Activated CD4-positive, alpha-beta T cell treated with anti-CD3 and anti-CD28 coated beads, Interleukin-10, Interleukin-2, amounts not matched to agents 100 ng/mL and 50 ng/mL, durations not matched to agents 16 hours and 8 hours (primary cell): ENCODE measurements at regions not wholly inside any gene's neighbourhood (a gene's known extent, or its start where the extent isn't known, plus 50 kb on each side); places are given as distances from the start of the nearest gene placed in this dataset.
A peak's percentile ranks its signal among the peaks of the same experiment; 100 is the strongest.

Experiments
- DNase-seq: peaks from one replicate; pipeline ENCODE4 v3.0.0-alpha.2; 2020

DNA sequence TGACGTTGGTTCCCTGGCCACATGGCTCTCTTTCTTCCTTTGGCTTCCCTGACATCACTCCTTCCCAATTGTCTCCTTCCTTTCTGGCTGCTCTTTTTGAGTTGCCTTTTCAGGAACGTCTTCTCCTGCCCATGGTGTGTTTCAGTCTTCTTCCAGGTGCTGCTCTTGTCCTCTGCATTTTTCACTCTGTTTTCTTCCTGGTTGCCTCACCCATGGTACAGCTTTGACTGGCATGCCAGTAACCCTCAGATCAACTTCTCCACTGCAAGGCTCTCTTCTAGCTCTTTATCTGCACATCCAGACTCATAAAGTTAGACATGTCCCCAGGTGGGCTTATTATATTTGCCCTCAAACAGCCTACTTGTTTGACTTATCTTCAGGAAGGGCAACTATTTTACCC is 91.0 kb upstream of the ANKH start:
- no peak for DNase-seq

DNA sequence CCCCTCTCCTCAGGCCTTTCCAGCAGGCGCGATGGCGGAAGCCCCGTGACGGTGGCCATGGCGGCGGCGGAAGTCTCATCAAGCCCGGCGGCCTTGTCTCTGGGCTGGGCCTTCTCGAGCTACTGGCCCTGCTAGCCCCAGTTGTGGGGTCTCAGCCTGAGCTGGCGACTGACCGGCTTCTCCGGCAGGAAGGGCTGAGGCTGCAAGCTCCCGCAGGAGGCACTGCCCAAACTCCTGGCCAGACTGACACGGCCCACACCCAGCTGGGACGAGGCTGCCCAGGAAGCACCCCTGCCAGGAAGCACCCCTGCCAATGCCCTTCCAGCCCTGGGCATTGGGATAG is 88.5 kb upstream of the ANKH start:
- DNase-seq, result no peak

DNA sequence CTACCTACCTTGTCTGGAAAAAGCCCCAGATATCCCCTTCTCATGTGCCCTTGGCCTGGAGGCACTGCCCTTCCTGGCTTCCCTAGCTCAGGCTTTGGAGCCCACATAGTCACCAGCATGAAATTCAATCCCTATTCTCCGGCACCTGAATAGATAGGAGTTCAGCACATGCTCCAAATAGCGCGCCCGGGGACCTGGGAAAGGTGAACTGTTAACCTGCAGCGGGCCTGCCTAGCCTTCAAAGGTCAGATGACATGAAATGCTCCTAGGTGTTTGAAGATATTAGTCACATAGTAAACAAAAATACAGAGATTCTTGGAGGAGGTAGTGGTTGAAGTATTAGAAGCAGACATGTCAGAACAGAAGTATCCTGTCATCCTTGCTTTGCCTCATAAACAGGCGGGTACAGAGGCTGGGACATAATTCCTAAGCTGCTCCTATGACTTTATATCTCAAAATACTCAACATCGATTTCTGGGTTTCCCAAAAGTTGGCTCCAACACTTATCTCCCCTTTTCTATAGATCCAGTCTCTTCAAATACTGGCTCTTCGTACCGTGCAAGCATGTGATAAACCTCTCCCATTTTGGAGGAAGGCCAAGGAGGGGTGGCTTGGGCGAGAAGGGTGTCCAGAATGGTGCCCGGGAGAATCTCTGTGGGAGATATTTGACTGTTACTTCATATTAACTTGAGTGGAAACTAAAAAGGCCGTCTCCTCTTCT is 88.0 kb upstream of the ANKH start:
- DNase-seq, result no peak

DNA sequence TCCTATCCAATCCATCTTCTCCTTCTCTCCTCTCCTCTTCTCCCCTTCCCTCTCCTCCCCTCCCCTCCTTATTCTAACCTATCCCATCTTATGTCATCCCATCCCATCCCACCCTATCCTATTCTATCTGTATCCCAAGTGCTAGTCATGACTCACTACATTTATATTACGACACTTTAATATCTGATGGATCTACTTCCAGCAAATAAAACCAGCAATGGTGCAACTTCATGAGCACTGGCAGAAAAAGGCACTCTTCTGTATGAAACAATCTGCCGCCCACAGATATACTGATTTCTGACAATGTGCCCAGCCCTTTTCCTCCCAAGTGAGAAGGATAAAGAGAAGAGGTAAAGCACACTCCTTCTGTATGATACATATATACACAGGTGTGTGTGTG is 86.6 kb upstream of the ANKH start:
- no peak for DNase-seq

DNA sequence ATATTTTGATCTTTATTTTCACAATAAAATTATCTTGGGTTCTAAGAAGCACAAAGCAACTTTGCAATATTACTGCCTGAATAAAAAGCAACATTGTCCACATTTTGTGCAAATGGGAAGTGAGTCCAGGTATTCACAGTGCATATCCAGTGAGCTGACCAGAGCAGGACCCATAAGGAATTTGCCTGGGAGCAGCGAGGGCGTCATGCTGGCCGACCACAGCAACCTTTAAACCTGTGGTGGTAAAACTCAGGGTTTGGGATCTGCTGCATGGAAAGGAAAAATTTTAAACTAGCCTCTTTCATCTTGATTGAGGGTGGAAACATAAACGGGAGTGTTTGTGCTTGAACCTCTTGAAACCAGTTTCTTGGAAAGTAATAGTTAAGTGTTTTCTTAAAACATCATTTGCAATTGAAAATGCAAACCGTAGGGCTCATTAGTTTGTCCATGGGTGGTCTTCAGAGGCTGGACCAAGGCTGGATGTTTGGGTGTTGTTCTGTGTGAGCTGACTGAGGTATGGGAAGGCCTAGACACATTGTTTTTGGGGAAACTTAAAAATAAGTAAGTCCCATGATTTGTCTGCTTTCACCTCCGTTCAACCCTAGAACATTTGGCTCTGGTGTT is 85.0 kb upstream of the ANKH start:
- no peak for DNase-seq

DNA sequence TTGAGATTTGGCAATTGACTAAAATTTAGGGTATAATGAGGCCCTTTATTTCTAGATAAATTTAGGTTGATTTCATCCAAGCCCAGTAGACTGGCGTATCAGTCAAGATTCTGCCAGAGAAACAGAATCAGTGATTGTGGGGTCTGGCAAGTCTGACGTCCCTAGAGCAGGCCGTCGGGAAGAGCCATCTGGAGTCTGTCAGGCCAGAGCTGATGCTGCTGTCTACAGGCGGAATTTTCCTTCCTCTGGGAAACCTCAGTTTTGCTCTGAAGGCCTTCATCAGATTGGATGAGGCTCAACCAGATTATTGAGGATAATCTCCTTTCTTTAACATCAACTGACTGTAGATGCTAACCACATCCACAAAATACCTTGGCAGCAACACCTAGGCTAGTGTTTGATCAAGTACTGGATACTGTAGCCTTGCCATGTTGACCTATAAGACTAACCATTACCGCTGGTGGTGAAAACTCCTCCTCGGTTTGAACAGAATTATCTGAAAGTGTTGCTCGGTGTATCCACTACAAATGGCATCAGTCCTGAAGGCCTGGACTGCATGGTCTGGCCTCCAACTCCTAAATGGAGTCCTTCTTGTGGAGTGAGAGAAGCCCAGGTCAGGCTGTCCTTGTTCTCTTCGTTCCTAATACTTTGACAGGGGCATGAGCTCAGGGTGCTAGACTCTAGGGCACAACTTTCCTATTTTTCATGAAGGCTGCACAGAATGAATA is 83.2 kb upstream of the ANKH start:
- DNase-seq, result no peak

DNA sequence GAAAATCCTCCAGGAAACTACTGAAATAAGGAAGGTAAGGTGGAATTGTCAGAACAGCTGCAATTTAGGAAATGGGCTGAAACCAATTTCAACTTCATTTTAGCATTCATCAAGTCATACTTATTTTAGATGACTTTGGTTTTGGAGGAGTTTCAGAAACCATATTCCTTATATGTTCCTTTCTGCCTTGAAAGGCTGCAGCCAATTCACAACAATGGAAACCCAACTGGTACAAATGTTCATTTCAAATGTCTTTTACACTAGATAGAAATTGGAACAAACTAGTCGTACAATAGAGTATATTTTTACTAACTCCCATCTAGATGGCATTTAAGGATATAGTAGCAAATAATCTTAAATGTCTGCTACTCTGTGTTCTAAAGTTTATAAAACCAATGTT is 82.6 kb upstream of the ANKH start:
- DNase-seq, result no peak

DNA sequence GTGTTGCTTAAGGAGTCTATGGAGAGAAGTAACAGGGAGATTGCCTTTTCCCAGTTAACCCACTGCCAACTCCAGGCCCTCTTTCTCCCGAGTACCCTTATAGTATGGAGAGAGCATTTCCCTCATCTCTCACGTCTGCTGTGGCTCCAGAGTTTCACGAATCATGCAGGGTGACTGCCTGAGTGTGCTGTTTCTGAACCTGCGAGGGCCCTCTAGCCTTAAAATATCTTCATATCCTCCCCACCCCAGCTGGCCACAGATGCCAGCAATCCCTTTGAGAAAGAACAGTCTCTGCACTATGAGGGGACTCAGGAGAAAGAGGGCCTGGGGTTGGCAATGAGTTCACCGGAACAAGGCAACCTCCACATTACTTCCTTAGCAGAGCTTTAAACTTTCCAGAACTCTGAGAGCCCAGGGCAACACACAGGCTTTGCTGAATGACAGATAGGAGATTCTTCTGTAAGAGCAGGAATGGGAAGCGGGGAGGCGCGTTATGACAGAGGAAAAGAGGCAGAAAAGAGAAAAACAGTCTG is 81.6 kb upstream of the ANKH start:
- no peak for DNase-seq

DNA sequence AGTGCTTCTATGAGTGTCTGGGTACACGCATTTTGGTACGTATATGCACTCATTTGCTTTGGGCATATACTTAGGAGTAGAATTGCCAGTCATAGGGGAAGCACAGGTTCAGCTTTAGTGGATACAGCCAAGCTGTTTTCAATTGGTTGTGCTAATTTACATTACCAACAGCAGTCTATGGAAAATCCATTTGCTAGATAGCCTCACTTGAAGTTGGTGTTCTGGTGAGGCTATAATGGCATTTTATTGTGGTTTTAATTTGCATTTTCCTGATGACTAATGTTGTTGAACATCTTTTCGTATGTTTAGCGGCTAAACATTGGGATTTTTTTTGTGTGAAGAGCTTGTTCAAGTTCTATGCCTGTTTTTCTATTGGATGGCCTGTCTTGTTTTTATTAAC is 76.8 kb upstream of the ANKH start:
- no peak for DNase-seq

DNA sequence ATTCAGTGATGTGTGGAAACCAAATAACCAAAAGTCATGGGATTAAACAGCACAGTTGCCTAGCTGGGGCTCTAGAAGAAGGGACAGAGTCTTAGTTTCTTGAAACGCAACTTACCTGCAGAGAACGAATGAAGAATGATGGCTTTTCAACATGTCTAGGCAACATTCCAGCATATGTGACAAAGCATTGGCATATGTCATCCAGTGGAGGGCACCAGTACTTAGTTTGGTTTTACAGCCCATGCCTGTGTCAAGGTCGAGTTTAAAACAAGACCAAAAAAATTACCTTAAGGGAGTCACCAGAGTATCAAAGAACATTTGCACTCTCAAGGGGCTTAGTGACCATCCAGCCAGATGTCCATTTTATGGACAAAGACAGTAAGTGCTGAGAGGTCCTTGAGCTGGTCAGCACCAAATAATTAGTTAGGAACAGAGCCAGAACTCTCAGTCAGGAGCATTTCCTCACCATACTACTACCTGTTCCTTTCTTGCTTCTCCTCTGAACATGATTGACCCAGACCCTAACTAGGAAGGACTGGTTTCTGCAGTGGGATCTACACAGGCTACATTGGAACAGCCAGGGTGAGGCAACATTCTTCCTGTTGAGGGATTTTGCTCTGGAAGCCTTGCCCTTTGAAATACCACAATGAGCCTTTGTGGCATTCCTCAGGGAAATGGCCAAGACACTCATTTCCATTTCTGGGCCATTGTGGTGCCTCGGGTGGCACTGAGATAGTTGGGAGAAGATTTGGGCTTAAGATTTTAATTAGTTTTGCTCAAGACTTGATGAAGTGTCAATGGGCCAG is 75.4 kb upstream of the ANKH start:
- peak; percentile 44 for DNase-seq

DNA sequence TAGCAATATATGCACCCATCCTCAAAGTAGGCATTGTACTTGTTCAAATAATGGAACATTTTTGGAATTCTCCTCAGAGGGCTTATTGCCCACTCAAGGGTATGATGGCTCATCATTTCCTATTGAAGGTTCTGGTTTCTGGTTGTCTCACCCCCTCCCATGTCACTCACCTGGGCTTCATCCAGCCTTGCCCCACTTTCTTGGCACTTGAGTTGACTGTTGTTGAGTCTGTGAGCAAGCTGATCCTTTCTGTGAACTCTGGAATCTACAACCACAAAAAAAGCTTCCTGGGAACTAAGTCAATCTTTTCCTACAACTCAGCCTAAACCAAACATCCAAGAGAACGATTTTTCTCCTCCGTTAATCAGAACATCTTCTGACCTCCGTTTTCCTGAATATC is 73.9 kb upstream of the ANKH start:
- no peak for DNase-seq

DNA sequence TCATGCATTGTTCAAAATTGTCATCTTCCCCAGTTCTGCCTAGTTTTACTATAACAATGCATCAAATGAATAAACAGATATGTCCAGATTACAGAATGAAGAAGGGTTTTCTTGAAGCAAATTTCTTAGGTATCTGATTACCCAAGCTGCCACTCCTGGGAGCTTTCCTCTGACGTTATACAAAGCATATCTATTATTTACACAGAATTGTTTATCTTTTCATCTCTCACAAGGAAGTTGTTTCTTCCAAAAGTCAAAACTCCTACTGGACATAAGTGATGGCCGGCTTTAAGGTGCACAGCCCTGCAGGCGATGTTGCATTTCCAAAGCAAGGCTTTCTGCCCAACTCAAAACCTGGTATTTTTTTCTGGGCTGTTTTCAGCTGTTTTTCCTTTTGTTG is 73.4 kb upstream of the ANKH start:
- DNase-seq, result no peak

DNA sequence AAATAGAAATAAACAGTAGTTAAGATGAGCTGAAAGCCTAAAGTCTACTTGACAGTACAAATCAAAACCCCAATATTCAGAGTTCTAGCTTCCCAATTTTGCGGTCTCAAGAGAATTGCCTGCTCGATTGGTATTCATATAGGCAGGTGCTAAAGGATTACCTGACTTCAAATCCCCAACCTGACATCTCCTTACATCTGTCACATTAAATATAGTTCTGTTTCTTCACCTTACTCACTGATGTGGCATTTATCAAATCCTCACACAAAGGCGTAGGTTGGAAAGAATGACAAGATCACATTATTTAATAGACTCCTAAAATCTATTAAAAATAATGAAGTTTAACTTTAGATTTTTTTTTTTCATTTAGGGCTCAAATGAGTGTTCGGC is 72.8 kb upstream of the ANKH start:
- DNase-seq, result no peak

DNA sequence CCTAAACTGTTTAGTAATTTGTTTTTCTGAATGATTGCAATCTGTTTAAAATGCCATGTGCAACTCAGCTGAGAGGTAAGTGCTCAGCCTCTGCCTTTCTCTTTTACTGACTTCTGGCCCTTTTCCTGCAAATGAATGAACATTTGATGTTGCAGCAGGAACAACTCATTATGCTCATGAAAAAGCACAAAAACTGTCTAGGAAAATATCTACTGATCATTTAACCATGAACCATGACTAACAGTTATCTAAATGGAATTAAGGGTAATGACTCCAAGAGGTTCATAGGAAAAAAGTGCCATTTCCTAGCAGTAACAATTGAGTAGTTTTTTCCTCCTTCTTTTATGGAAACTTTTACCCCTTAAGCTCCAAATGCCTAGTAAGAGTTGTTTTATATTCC is 70.6 kb upstream of the ANKH start:
- DNase-seq, result no peak

DNA sequence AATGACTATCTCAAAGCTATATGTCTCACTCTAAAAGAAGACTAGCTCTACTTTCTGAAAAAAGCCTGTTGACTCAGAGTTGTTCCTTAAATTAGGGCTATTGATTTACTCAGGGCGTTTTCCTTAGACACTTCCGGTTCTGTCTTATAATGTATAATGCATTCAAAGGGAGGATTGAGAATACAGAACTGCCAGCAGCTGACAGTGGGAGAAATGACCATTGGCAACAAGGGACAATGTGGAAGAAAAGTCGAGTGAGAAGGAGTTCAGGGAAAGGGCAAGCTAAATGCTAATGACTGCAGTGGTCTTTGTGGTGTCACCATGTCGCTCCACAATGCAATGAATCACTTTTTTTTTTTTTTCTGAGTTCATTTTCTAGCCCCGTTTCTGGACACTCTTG is 65.7 kb upstream of the ANKH start:
- DNase-seq, result no peak

DNA sequence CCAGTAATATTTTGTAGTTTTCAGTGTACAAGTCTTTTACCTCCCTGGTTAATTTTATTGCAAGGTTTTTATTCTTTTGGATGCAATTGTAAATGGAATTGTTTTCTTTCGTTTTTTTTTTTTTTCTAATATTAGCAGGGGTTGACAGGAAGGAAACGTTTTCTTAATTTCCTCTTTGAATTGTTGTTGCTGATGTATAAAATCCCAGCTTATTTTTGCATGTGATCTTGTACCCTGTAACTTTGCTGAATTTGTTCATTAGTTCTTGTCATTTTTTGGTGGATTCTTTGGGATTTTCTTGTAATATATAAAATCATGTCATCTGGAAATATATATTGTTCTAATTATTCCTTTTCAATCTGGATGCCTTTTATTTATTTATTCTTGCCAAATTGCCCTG is 65.0 kb upstream of the ANKH start:
- DNase-seq, result no peak

DNA sequence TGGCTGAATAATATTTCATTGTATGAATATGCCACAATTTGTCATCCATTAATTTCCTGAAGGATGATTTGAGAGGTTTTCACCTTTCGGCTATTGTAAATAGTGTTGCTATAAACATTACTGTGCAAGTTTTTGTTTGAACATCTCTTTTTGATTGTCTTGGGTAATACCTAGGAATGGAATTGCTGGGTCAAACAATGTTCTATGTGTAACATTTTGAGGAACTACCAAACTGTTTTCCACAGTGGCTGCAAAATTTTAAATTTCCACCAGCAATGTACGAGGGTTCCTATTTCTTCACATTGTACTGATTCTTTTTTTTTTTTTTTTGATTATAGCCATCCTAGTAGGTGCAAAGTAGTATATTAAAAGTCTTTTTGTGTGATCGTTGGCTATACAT is 63.8 kb upstream of the ANKH start:
- DNase-seq, result no peak

DNA sequence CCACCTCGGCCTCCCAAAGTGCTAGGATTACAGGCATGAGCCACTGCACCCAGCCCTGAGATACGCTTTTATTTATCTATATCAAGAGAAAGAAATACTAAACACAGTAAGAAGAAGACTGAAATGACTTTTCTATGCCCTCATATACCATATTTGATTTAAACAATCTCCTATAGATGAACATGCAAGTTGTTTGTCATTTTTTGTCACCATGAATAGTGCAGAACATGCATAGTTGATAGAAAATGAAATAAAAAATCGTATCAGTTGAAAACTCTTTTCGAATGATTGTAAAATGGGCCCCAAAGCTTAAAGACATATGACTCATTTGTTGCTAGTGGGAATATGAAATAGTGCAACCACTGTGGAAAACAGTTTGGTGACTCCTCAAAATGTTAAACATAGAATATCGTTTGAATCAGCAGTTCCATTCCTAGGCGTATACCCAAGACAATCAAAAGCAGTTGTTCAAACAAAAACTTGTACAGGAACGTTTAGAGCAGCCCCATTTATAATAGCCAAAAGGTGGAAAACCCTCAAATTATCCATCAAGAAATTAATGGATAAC is 61.4 kb upstream of the ANKH start:
- DNase-seq, result peak; percentile 30

DNA sequence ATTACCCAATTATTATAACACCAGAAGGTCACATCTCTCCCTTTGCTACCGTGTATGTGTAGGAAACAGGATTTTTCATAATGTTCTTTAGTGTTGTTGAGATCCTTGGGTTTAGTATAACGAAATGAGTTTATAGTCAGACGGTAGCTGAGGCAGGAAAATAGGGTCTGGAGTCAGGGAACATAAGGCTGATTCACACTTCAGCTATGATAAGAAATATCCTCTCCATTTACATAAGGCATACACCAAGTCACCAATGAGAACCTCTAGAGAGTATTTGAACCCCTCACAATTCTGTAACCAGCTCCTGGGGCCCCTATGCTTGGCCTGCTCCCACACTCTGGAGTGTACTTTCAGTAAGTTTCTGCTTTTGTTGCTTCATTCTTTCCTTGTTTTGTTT is 58.9 kb upstream of the ANKH start:
- no peak for DNase-seq

DNA sequence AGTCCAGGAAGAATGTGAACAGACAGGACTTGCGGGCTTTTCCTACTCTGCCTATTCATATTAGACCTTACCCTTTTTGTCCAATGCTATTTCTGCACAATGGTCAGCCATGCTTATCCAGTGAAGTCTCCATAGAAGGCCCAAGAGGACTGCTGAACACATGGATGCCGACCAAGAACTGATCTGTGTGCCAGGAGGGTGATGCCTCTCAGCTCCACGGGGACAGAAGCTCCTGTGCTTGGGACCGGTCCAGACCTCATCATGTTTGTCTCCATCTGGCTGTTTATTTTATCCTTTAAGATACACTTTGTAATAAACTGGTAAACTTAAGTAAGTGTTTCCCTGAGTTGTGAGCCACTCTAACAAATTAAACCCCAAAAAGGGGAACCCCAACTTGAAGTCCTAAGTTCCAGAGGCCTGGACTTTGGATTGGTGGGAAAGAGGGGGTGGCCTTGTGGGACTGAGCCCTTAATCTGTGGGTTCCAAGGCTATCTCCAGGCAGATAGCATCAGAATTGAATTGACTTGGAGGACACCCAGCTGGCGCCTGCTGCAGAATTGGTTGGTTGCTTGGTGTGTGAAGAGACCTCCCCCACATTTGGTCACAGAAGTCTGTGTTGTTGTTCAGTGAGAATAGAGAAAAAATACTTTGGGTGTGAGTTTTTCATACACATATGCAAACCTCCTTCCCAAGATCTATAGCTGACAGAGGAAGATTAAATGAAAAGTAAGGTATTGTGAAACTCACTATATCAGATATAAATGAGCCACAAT is 57.9 kb upstream of the ANKH start:
- no peak for DNase-seq

DNA sequence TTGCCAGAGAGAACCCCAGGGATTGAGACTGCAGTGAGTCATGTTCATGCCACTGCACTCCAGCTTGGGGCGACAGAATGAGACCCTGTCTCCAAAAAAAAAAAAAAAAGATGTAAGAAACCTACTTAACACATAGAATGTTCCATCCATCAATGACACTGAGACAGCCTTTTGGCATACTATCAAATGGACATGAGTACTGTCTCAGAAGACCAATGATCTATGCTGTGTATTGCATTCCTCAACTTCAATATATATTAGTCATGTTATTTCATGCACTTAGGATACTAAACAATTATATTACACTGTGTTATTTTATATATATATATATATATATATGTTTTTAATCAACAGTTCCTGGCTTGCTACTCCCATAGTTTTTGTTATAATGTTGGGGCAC is 57.1 kb upstream of the ANKH start:
- no peak for DNase-seq

DNA sequence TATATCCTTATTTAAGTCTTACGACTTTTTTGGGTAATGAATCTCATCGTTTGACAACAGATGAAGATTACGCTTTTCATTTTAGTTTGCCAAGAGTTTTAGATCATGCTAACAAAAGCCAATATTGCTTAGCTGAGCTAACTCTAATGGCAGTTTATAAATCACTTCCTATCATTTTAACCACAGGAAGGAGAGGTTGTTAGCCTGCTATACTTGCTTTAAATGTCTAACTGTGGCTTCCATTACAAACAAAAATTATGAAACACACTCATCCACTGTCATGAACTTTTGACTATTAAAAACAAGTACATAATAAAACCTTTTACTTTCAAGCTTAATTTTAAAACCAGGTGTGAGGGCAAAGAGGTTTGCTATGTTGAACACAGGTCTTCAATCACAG is 53.7 kb upstream of the ANKH start:
- peak; percentile 37 for DNase-seq
